CD14-positive monocyte (primary cell): ENCODE measurements at regions not wholly inside any gene's neighbourhood (a gene's known extent, or its start where the extent isn't known, plus 50 kb on each side); places are given as distances from the start of the nearest gene placed in this dataset.

Experiments used
- DNase-seq, 3 donors: peaks; one replicate each; pipeline ENCODE4 v3.0.0-alpha.2; 2011 to 2022
- H2AFZ ChIP-seq: 2 replicates; pipeline ENCODE4 v1.6.0; 2012; ENCODE audit warnings: mild to moderate bottlenecking, low read depth, low read length, inconsistent platforms; ENCODE audit not compliant: insufficient read depth, poor library complexity, severe bottlenecking
- H3K27ac ChIP-seq, 2 donors: 1 replicate in 1 of 2; 2 replicates in 1 of 2; pipeline ENCODE4 v1.5.1; 2012 to 2013; ENCODE audit warnings: low read length in 2 of 2, control low read depth in 1 of 2, inconsistent platforms in 1 of 2, low read depth in 1 of 2, mild to moderate bottlenecking in 1 of 2
- H3K27me3 ChIP-seq, 2 donors: one replicate each; pipeline versions ENCODE4 v1.6.0 to v1.6.1; 2011 to 2013; ENCODE audit warnings: low read length in 2 of 2; ENCODE audit not compliant: control insufficient read depth in 2 of 2, insufficient read depth in 2 of 2
- H3K36me3 ChIP-seq, 2 donors: replicated peaks in 1 of 2; 1 replicate in 1 of 2; 2 replicates in 1 of 2; pipeline versions ENCODE4 v1.5.1 to v1.6.1; 2012 to 2013; ENCODE audit warnings: low read length in 2 of 2, control low read depth in 1 of 2, inconsistent platforms in 1 of 2, mild to moderate bottlenecking in 1 of 2; ENCODE audit not compliant: insufficient read depth in 2 of 2, control insufficient read depth in 1 of 2
- H3K4me1 ChIP-seq, 2 donors: 1 replicate in 1 of 2; 2 replicates in 1 of 2; pipeline versions ENCODE4 v1.5.1 to v1.6.1; 2012 to 2013; ENCODE audit warnings: low read length in 2 of 2, control low read depth in 1 of 2, inconsistent platforms in 1 of 2, mild to moderate bottlenecking in 1 of 2, moderate library complexity in 1 of 2; ENCODE audit not compliant: insufficient read depth in 2 of 2, control insufficient read depth in 1 of 2
- H3K4me2 ChIP-seq: replicated peaks from 2 replicates; pipeline ENCODE3; 2012; ENCODE audit warnings: low read length, moderate library complexity, mild to moderate bottlenecking; ENCODE audit not compliant: poor library complexity, severe bottlenecking; ENCODE audit errors: extremely low read depth
- H3K4me3 ChIP-seq, 3 experiments: fragments of 200-600 bp in 1 of 3; sonication (generic) in 1 of 3; replicated peaks in 1 of 3; 1 replicate in 2 of 3; 2 replicates in 1 of 3; pipeline ENCODE4 v1.5.1; 2011 to 2013; ENCODE audit warnings: low read length in 3 of 3, mild to moderate bottlenecking in 3 of 3, control low read depth in 2 of 3, low read depth in 2 of 3, inconsistent platforms in 1 of 3, moderate library complexity in 1 of 3
- H3K79me2 ChIP-seq: 2 replicates; pipeline ENCODE4 v1.6.0; 2012; ENCODE audit warnings: mild to moderate bottlenecking, control low read depth, inconsistent platforms, low read length, moderate library complexity; ENCODE audit not compliant: insufficient read depth
- H3K9ac ChIP-seq: 2 replicates; pipeline ENCODE4 v1.6.0; 2017; ENCODE audit warnings: low read length, mild to moderate bottlenecking; ENCODE audit not compliant: insufficient read depth, poor library complexity, severe bottlenecking
- H3K9me3 ChIP-seq, 2 donors: replicated peaks in 1 of 2; 1 replicate in 1 of 2; 2 replicates in 1 of 2; pipeline versions ENCODE4 v1.5.1 to v1.6.1; 2012 to 2013; ENCODE audit warnings: low read length in 2 of 2, control low read depth in 1 of 2; ENCODE audit not compliant: control insufficient read depth in 1 of 2, insufficient read depth in 1 of 2
- H4K20me1 ChIP-seq: 2 replicates; pipeline ENCODE4 v1.6.0; 2012; ENCODE audit warnings: mild to moderate bottlenecking, low read length, control low read depth, moderate library complexity; ENCODE audit not compliant: insufficient read depth
- H3K27ac Mint-ChIP-seq, 7 donors: one replicate each; pipeline ENCODE4 v1.8.0; 2020; ENCODE audit warnings: mild to moderate bottlenecking in 7 of 7, mixed read lengths in 7 of 7, moderate library complexity in 6 of 7, inconsistent platforms in 2 of 7
- H3K27me3 Mint-ChIP-seq, 3 donors: one replicate each; pipeline ENCODE4 v1.8.0; 2021 to 2022; ENCODE audit warnings: low read depth in 3 of 3, mild to moderate bottlenecking in 3 of 3, mixed read lengths in 3 of 3, moderate library complexity in 3 of 3, inconsistent platforms in 1 of 3
- H3K36me3 Mint-ChIP-seq, 2 donors: one replicate each; pipeline ENCODE4 v1.8.0; 2020; ENCODE audit warnings: mixed read lengths in 2 of 2, inconsistent platforms in 1 of 2, mild to moderate bottlenecking in 1 of 2
- H3K4me1 Mint-ChIP-seq: one replicate; pipeline ENCODE4 v1.8.0; 2020; ENCODE audit warnings: mild to moderate bottlenecking, mixed read lengths
- H3K4me3 Mint-ChIP-seq, 2 donors: one replicate each; pipeline ENCODE4 v1.8.0; 2020; ENCODE audit warnings: mild to moderate bottlenecking in 2 of 2, mixed read lengths in 2 of 2, moderate library complexity in 1 of 2
- H3K9me3 Mint-ChIP-seq, 7 donors: one replicate each; pipeline ENCODE4 v1.8.0; 2020 to 2022; ENCODE audit warnings: mixed read lengths in 7 of 7, mild to moderate bottlenecking in 6 of 7, moderate library complexity in 6 of 7, inconsistent platforms in 2 of 7
- WGBS: methylation state at CpG from one replicate; pipeline ENCODE4 v1.1.5; 2013; ENCODE audit warnings: missing lambda C conversion rate; ENCODE audit not compliant: insufficient coverage; 5-methylcytosine and 5-hydroxymethylcytosine counted together
- intact Hi-C, 2 donors: fragments of 100-400 bp; cut with micrococcal nuclease; formaldehyde crosslinking; loops; one replicate each; pipeline versions ENCODE4 v1.15.0 to v1.15.1; 2023
- TF ChIP-seq, protein P1 (sequence below): fragments of 200-600 bp; IDR thresholded peaks from one replicate; pipeline ENCODE4 v1.8.0; 2022; ENCODE audit warnings: antibody characterized with exemption, mild to moderate bottlenecking

DNA sequence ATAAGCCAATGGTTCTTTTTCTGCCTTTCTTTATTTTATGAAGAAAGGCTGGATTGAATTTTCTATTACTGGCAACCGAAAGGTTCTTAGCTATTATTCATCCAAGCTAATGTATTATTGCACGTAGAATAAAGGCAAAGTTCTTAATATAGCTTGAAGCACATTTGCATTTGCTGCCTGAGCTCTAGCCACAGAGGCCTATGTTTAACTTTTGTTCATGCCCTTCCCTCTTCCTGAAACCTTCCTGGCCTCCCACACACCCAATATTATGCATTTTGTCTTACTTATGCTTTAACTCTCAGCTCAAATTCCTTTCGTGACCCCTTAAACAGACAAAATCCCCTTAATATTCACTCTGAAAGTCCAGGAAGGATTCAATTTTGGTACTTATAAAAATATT is 71.0 kb upstream of the ZNF280D start:
- Histone ChIP-seq H3K4me1 (no peaks in the 10 kb centered on the region), H3K27me3 (no peaks in the 10 kb centered on the region), H2AFZ (no peak overlapping the region), H4K20me1 (no peaks in the 10 kb centered on the region), H3K4me2 (no peak overlapping the region), H3K36me3 (no peaks in the 10 kb centered on the region), H3K79me2 (no peaks in the 10 kb centered on the region), H3K4me3 (no peak overlapping the region), H3K9me3 (peaks cover 0 to 13% of the 10 kb centered on the region in 2 donors), H3K27ac (no peak overlapping the region), H3K9ac (no peak overlapping the region)
- H3K9me3 Mint-ChIP-seq, result peaks cover 9 to 25% (median 14%) of the 10 kb centered on the region in 7 donors
- intact Hi-C loops, result no loop called here
- DNase-seq, result no peak
- TF ChIP-seq, protein P1, sequence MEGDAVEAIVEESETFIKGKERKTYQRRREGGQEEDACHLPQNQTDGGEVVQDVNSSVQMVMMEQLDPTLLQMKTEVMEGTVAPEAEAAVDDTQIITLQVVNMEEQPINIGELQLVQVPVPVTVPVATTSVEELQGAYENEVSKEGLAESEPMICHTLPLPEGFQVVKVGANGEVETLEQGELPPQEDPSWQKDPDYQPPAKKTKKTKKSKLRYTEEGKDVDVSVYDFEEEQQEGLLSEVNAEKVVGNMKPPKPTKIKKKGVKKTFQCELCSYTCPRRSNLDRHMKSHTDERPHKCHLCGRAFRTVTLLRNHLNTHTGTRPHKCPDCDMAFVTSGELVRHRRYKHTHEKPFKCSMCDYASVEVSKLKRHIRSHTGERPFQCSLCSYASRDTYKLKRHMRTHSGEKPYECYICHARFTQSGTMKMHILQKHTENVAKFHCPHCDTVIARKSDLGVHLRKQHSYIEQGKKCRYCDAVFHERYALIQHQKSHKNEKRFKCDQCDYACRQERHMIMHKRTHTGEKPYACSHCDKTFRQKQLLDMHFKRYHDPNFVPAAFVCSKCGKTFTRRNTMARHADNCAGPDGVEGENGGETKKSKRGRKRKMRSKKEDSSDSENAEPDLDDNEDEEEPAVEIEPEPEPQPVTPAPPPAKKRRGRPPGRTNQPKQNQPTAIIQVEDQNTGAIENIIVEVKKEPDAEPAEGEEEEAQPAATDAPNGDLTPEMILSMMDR, result no peak
- H3K4me3 Mint-ChIP-seq, result no peak overlapping the region
- peaks cover 1% of the 10 kb centered on the region for H3K4me1 Mint-ChIP-seq
- no peak overlapping the region for H3K27ac Mint-ChIP-seq
- no peaks in the 10 kb centered on the region for H3K36me3 Mint-ChIP-seq
- 100% methylated on average over 1 of the region's 3 CpGs for WGBS
- H3K27me3 Mint-ChIP-seq, result no peaks in the 10 kb centered on the region

DNA sequence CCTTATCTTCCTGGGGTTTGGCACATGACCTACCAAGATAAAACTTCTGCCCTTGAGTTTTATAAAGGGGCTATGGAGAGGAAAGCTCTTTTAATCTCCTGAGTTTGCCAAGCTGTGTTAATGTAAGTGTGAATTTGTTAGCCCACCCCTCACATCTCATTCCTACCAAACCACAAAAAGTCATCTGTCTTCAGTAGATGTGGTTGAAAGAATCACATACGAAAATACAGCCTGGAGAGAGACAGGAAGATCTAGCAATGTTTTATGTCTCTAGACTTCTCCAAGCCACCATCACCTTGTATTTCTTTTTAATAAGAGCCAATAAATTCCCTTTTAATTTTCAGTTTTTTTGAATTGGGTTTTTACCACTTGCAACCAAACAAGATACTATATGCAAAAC is 68.9 kb upstream of the ZNF280D start:
- H3K4me3 Mint-ChIP-seq, result no peak overlapping the region

More for the DNA sequence above, 68.9 kb upstream of the ZNF280D start:
- WGBS, result no CpG with 5 or more reads among the region's 1 CpG
- Histone ChIP-seq H3K27me3 (no peaks in the 10 kb centered on the region), H3K27ac (no peak overlapping the region), H3K9ac (no peak overlapping the region), H3K4me1 (no peaks in the 10 kb centered on the region), H3K4me2 (no peak overlapping the region), H3K4me3 (no peak overlapping the region), H2AFZ (no peak overlapping the region), H3K9me3 (no peaks in the 10 kb centered on the region), H3K79me2 (no peaks in the 10 kb centered on the region), H4K20me1 (no peaks in the 10 kb centered on the region), H3K36me3 (no peaks in the 10 kb centered on the region)
- TF ChIP-seq, protein P1, result no peak
- Mint-ChIP-seq H3K4me1 (peaks cover 1% of the 10 kb centered on the region), H3K36me3 (no peaks in the 10 kb centered on the region), H3K27me3 (no peaks in the 10 kb centered on the region), H3K27ac (no peak overlapping the region), H3K9me3 (peaks cover 0 to 8% (median 4%) of the 10 kb centered on the region in 7 donors)
- no peak for DNase-seq
- intact Hi-C loops, result no loop called here
